ENCODE measurements at regions not wholly inside any gene's neighbourhood (a gene's known extent, or its start where the extent isn't known, plus 50 kb on each side); places are given as distances from the start of the nearest gene placed in this dataset.

- TF ChIP-seq CTCF (IDR thresholded peaks at IDR 0.05) (no peak), POLR2AphosphoS5 (IDR thresholded peaks at IDR 0.05; ENCODE audit: low read depth, low read length) (no peak), SIN3A (IDR thresholded peaks at IDR 0.05; ENCODE audit: borderline replicate concordance, insufficient read depth, low read depth, low read length) (no peak), REST (IDR thresholded peaks at IDR 0.05; ENCODE audit: insufficient read depth in 1 of 2, low read depth in 2 of 2, low read length in 1 of 2) (no peak), TCF7L2 (IDR thresholded peaks at IDR 0.05; ENCODE audit: low read depth, low read length) (no peak)
These were observed 315.2 kb upstream of the DMAC1 start for GRCh38 chr9:8114826-8115225.

Measured in Panc1 (cell line).